SK-N-SH treated with all-trans-retinoic acid at 6 μM for 48 hours (cell line): ENCODE measurements at regions not wholly inside any gene's neighbourhood (a gene's known extent, or its start where the extent isn't known, plus 50 kb on each side); places are given as distances from the start of the nearest gene placed in this dataset.

Source experiments
- ATAC-seq: fragments of 200-7000 bp; cut with Tn5 transposase; 3 replicates; pipeline ENCODE4 v1.9.1; 2020; ENCODE audit warnings: mild to moderate bottlenecking, moderate library complexity
- ARNTL ChIP-seq: fragments of 450-650 bp; formaldehyde crosslinking; IDR thresholded peaks from 2 replicates; pipeline ENCODE4 v1.5.0; 2020; ENCODE audit warnings: low read depth, mild to moderate bottlenecking, moderate library complexity, borderline replicate concordance
- BACH2 ChIP-seq: fragments of 250-450 bp; sonication (Bioruptor Pico); IDR thresholded peaks from 2 replicates; pipeline ENCODE4 v1.9.0; 2021; ENCODE audit warnings: mild to moderate bottlenecking, borderline replicate concordance
- CREB5 ChIP-seq: fragments of 250-450 bp; sonication (Bioruptor Pico); IDR thresholded peaks from 2 replicates; pipeline ENCODE4 v1.5.1; 2020; ENCODE audit warnings: low read depth, mild to moderate bottlenecking, moderate library complexity
- CSDC2 ChIP-seq: fragments of 250-450 bp; sonication (Bioruptor Pico); IDR thresholded peaks from 2 replicates; pipeline ENCODE4 v1.5.0; 2020; ENCODE audit warnings: mild to moderate bottlenecking, moderate library complexity
- ESRRG ChIP-seq: fragments of 250-450 bp; sonication (Bioruptor Pico); IDR thresholded peaks from 2 replicates; pipeline ENCODE4 v1.6.1; 2021; ENCODE audit warnings: mild to moderate bottlenecking
- GLIS3 ChIP-seq: fragments of 250-450 bp; sonication (Bioruptor Pico); IDR thresholded peaks from 2 replicates; pipeline ENCODE4 v1.5.0; 2020; ENCODE audit warnings: mild to moderate bottlenecking, moderate library complexity
- ISL1 ChIP-seq: fragments of 250-450 bp; sonication (Bioruptor Pico); IDR thresholded peaks from 2 replicates; pipeline ENCODE4 v2.1.2; 2022; ENCODE audit warnings: mild to moderate bottlenecking, moderate library complexity
- PPARA ChIP-seq: fragments of 250-450 bp; sonication (Bioruptor Pico); IDR thresholded peaks from 2 replicates; pipeline ENCODE4 v1.5.0; 2020; ENCODE audit warnings: mild to moderate bottlenecking, borderline replicate concordance
- RARB ChIP-seq: fragments of 250-450 bp; sonication (Bioruptor Pico); IDR thresholded peaks from 2 replicates; pipeline ENCODE4 v1.8.0; 2021; ENCODE audit warnings: mild to moderate bottlenecking, moderate library complexity
- SNAI2 ChIP-seq: fragments of 250-450 bp; sonication (Bioruptor Pico); IDR thresholded peaks from 2 replicates; pipeline ENCODE4 v1.5.0; 2020; ENCODE audit warnings: mild to moderate bottlenecking, moderate library complexity
- TCF4 ChIP-seq: fragments of 250-450 bp; sonication (Bioruptor Pico); IDR thresholded peaks from 2 replicates; pipeline ENCODE4 v1.8.0; 2021; ENCODE audit warnings: mild to moderate bottlenecking, moderate library complexity, borderline replicate concordance
- TOX ChIP-seq: fragments of 250-450 bp; sonication (Bioruptor Pico); IDR thresholded peaks from 2 replicates; pipeline ENCODE4 v1.8.0; 2021; ENCODE audit warnings: mild to moderate bottlenecking, moderate library complexity, borderline replicate concordance
- TSHZ2 ChIP-seq: fragments of 250-450 bp; sonication (Bioruptor Pico); IDR thresholded peaks from 2 replicates; pipeline ENCODE4 v1.5.0; 2020; ENCODE audit warnings: mild to moderate bottlenecking, moderate library complexity
- ZC3H10 ChIP-seq: fragments of 250-450 bp; sonication (Bioruptor Pico); IDR thresholded peaks from 2 replicates; pipeline ENCODE4 v1.5.1; 2021; ENCODE audit warnings: mild to moderate bottlenecking, moderate library complexity
- ZFP3 ChIP-seq: fragments of 250-450 bp; sonication (Bioruptor Pico); IDR thresholded peaks from 2 replicates; pipeline ENCODE4 v1.5.0; 2020; ENCODE audit warnings: mild to moderate bottlenecking, moderate library complexity
- ZFP30 ChIP-seq: fragments of 450-650 bp; formaldehyde crosslinking; IDR thresholded peaks from 2 replicates; pipeline ENCODE4 v1.5.0; 2022; ENCODE audit warnings: mild to moderate bottlenecking, moderate library complexity
- ZNF565 ChIP-seq: fragments of 450-650 bp; formaldehyde crosslinking; conservative IDR thresholded peaks from 2 replicates; pipeline ENCODE4 v1.5.0; 2020; ENCODE audit warnings: low read depth, mild to moderate bottlenecking, moderate library complexity
- ZNF70 ChIP-seq: fragments of 450-650 bp; formaldehyde crosslinking; IDR thresholded peaks from 2 replicates; pipeline ENCODE4 v1.5.0; 2020; ENCODE audit warnings: mild to moderate bottlenecking, moderate library complexity
- ZNF8 ChIP-seq: fragments of 450-650 bp; formaldehyde crosslinking; IDR thresholded peaks from 2 replicates; pipeline ENCODE4 v1.5.0; 2020; ENCODE audit warnings: mild to moderate bottlenecking, moderate library complexity
- TF ChIP-seq, protein P1 (sequence below): fragments of 250-450 bp; sonication (Bioruptor Pico); IDR thresholded peaks from 2 replicates; pipeline ENCODE4 v1.8.0; 2020; ENCODE audit warnings: mild to moderate bottlenecking, moderate library complexity, borderline replicate concordance
- TF ChIP-seq, protein P2 (sequence below): fragments of 250-450 bp; sonication (Bioruptor Pico); IDR thresholded peaks from 2 replicates; pipeline ENCODE4 v1.8.0; 2021; ENCODE audit warnings: low read depth, mild to moderate bottlenecking, moderate library complexity, borderline replicate concordance

DNA sequence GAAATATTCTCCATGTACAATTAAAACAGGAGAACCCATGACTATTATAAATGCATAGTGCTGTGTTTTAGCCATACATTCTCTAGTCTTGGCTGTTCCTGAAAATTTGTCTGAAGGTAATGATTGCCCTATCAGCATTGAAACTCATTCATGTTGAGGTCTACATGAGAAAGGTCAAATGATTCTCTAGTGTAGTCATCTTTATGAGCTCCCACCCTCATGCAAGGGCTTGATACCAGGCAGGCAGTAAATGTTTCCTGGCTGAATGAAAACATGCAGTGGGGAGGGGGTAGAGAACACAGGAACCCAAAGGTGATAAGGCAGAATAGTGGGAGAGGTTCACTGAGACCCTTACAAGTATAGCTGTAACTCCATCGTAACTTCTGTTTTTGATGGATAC lies 424.3 kb downstream of the COG6 start:
- no peak for ATAC-seq
- TF ChIP-seq SNAI2 (CRISPR knock-in tag) (no peak), ARNTL (CRISPR knock-in tag) (no peak), CSDC2 (CRISPR knock-in tag) (no peak), GLIS3 (CRISPR knock-in tag) (no peak), CREB5 (CRISPR knock-in tag) (no peak), ZNF70 (CRISPR knock-in tag) (no peak)
- TF ChIP-seq, protein P1, sequence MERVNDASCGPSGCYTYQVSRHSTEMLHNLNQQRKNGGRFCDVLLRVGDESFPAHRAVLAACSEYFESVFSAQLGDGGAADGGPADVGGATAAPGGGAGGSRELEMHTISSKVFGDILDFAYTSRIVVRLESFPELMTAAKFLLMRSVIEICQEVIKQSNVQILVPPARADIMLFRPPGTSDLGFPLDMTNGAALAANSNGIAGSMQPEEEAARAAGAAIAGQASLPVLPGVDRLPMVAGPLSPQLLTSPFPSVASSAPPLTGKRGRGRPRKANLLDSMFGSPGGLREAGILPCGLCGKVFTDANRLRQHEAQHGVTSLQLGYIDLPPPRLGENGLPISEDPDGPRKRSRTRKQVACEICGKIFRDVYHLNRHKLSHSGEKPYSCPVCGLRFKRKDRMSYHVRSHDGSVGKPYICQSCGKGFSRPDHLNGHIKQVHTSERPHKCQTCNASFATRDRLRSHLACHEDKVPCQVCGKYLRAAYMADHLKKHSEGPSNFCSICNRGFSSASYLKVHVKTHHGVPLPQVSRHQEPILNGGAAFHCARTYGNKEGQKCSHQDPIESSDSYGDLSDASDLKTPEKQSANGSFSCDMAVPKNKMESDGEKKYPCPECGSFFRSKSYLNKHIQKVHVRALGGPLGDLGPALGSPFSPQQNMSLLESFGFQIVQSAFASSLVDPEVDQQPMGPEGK (CRISPR knock-in tag), result no peak

GRCh38 chr13:40080676-40081075 lies 425.2 kb downstream of the COG6 start:
- ATAC-seq, result no peak
- TF ChIP-seq ZNF8 (peak; percentile 91), RARB (CRISPR knock-in tag) (no peak), ISL1 (no peak), TCF4 (CRISPR knock-in tag) (no peak), PPARA (CRISPR knock-in tag) (no peak), ZFP3 (CRISPR knock-in tag) (no peak)

- no peak for ATAC-seq
- TF ChIP-seq PPARA (CRISPR knock-in tag), result no peak
- TF ChIP-seq ZNF8, result no peak
- TF ChIP-seq ZFP3 (CRISPR knock-in tag), result no peak
- TF ChIP-seq SNAI2 (CRISPR knock-in tag), result no peak
Observed at GRCh38 chr13:40082639-40083038, 427.2 kb downstream of the COG6 start.

GRCh38 chr13:40083841-40084240 lies 428.4 kb downstream of the COG6 start:
- no peak for ATAC-seq
- TF ChIP-seq PPARA (CRISPR knock-in tag), result no peak
- no peak for TF ChIP-seq ISL1
- no peak for TF ChIP-seq ZFP3 (CRISPR knock-in tag)
- TF ChIP-seq, all 23 proteins: peak for 0

DNA sequence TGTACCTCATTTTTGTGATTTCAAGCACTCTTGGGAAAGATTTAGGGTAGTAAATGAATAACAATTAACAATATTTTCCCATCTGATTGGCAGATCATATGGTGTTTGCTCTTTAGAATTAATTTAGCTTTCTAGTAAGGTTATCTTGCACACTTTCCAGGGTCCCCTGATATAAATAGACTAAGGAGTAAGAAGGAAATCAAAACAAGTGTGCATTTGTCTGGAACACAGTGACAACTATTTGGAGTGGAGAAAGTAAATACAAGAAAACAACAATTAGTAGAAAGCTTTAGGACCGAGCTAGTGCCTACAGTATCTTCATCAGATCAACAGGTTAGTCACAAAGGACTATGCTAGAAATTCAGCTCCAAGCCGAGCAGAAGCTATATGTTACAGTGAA lies 429.5 kb downstream of the COG6 start:
- no peak for ATAC-seq
- TF ChIP-seq ARNTL (CRISPR knock-in tag) (no peak), BACH2 (CRISPR knock-in tag) (no peak), ZFP3 (CRISPR knock-in tag) (no peak), TCF4 (CRISPR knock-in tag) (no peak), PPARA (CRISPR knock-in tag) (no peak), ZFP30 (CRISPR knock-in tag) (no peak), ISL1 (no peak), ZC3H10 (CRISPR knock-in tag) (no peak), TOX (CRISPR knock-in tag) (no peak), ZNF8 (no peak), ESRRG (CRISPR knock-in tag) (no peak)
- TF ChIP-seq, protein P2, sequence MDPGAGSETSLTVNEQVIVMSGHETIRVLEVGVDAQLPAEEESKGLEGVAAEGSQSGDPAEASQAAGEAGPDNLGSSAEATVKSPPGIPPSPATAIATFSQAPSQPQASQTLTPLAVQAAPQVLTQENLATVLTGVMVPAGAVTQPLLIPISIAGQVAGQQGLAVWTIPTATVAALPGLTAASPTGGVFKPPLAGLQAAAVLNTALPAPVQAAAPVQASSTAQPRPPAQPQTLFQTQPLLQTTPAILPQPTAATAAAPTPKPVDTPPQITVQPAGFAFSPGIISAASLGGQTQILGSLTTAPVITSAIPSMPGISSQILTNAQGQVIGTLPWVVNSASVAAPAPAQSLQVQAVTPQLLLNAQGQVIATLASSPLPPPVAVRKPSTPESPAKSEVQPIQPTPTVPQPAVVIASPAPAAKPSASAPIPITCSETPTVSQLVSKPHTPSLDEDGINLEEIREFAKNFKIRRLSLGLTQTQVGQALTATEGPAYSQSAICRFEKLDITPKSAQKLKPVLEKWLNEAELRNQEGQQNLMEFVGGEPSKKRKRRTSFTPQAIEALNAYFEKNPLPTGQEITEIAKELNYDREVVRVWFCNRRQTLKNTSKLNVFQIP (CRISPR knock-in tag), result no peak

- ATAC-seq, result no peak
- TF ChIP-seq TSHZ2 (no peak), ZNF565 (CRISPR knock-in tag) (no peak), BACH2 (CRISPR knock-in tag) (no peak), ZFP30 (CRISPR knock-in tag) (no peak), ZNF70 (CRISPR knock-in tag) (no peak)
- TF ChIP-seq, protein P2 (CRISPR knock-in tag), result no peak
Observed at GRCh38 chr13:40087091-40088002, 431.9 kb downstream of the COG6 start.
